MM.1S (cell line): ENCODE measurements at regions not wholly inside any gene's neighbourhood (a gene's known extent, or its start where the extent isn't known, plus 50 kb on each side); places are given as distances from the start of the nearest gene placed in this dataset.

Experiments used
- CTCF ChIP-seq: fragments of 300-600 bp; sonication (generic); IDR thresholded peaks from 2 replicates; pipeline ENCODE4 v1.5.1; 2016; ENCODE audit warnings: antibody characterized with exemption, low read length, mixed read lengths
- EZH2 ChIP-seq: fragments of 300-600 bp; sonication (generic); optimal IDR thresholded peaks from 2 replicates; pipeline ENCODE3; 2017; ENCODE audit warnings: low read depth, mild to moderate bottlenecking, antibody characterized with exemption, low read length, mixed read lengths

- TF ChIP-seq CTCF (no peak), EZH2 (no peak)
These were observed 93.4 kb upstream of the DMAC1 start for GRCh38 chr9:7892975-7893374.
